ENCODE measurements at regions not wholly inside any gene's neighbourhood (a gene's known extent, or its start where the extent isn't known, plus 50 kb on each side); places are given as distances from the start of the nearest gene placed in this dataset.
"Not testable (repeated sequence)": the region's sequence is repeated elsewhere in the genome, so short reads cannot be mapped to it uniquely, and the experiment has no call there.

GRCh38 chr6:58117162-58117561 is 799.7 kb downstream of the PRIM2 start:
- not testable (repeated sequence) for DNase-seq

- DNase-seq = not testable (repeated sequence)
Measured at GRCh38 chr6:58121616-58122015, 804.2 kb downstream of the PRIM2 start.

- DNase-seq = not testable (repeated sequence)
Measured at GRCh38 chr6:58123770-58124169, 806.3 kb downstream of the PRIM2 start.

GRCh38 chr6:58128549-58128948 is 811.1 kb downstream of the PRIM2 start:
- not testable (repeated sequence) for DNase-seq

GRCh38 chr6:58129098-58129497 is 811.7 kb downstream of the PRIM2 start:
- not testable (repeated sequence) for DNase-seq

- not testable (repeated sequence) for DNase-seq
Measured at GRCh38 chr6:58139746-58140145, 822.3 kb downstream of the PRIM2 start.

- not testable (repeated sequence) for DNase-seq
Measured at GRCh38 chr6:58171025-58171424, 853.6 kb downstream of the PRIM2 start.

- DNase-seq = not testable (repeated sequence)
Measured at GRCh38 chr6:58181557-58182065, 864.2 kb downstream of the PRIM2 start.

GRCh38 chr6:58185300-58185699 is 867.9 kb downstream of the PRIM2 start:
- not testable (repeated sequence) for DNase-seq

- DNase-seq = not testable (repeated sequence)
Measured at GRCh38 chr6:58193209-58193608, 875.8 kb downstream of the PRIM2 start.

GRCh38 chr6:58198301-58198700 is 880.9 kb downstream of the PRIM2 start:
- DNase-seq = no peak

GRCh38 chr6:58237124-58237523 is 919.7 kb downstream of the PRIM2 start:
- DNase-seq = not testable (repeated sequence)

GRCh38 chr6:58238421-58238820 is 921.0 kb downstream of the PRIM2 start:
- DNase-seq = not testable (repeated sequence)

GRCh38 chr6:58257625-58258024 is 940.2 kb downstream of the PRIM2 start:
- not testable (repeated sequence) for DNase-seq

GRCh38 chr6:58290177-58290576 is 972.7 kb downstream of the PRIM2 start:
- no peak for DNase-seq

GRCh38 chr6:58291319-58291718 is 973.9 kb downstream of the PRIM2 start:
- not testable (repeated sequence) for DNase-seq

GRCh38 chr6:58307901-58308300 is 990.5 kb downstream of the PRIM2 start:
- DNase-seq = not testable (repeated sequence)

GRCh38 chr6:58332108-58332507 is 1014.7 kb downstream of the PRIM2 start:
- not testable (repeated sequence) for DNase-seq

GRCh38 chr6:58342287-58342686 is 1024.9 kb downstream of the PRIM2 start:
- DNase-seq = not testable (repeated sequence)

- DNase-seq = not testable (repeated sequence)
Measured at GRCh38 chr6:58347534-58347933, 1030.1 kb downstream of the PRIM2 start.

- DNase-seq = not testable (repeated sequence)
Measured at GRCh38 chr6:58351619-58352018, 1034.2 kb downstream of the PRIM2 start.

- not testable (repeated sequence) for DNase-seq
Measured at GRCh38 chr6:58358452-58358851, 1041.0 kb downstream of the PRIM2 start.

GRCh38 chr6:58365856-58366255 is 1048.4 kb downstream of the PRIM2 start:
- DNase-seq = not testable (repeated sequence)

- not testable (repeated sequence) for DNase-seq
Measured at GRCh38 chr6:58406659-58407058, 1089.2 kb downstream of the PRIM2 start.

- no peak for DNase-seq
Measured at GRCh38 chr6:58419321-58419720, 1101.9 kb downstream of the PRIM2 start.
